ENCODE measurements at regions not wholly inside any gene's neighbourhood (a gene's known extent, or its start where the extent isn't known, plus 50 kb on each side); places are given as distances from the start of the nearest gene placed in this dataset.

DNA sequence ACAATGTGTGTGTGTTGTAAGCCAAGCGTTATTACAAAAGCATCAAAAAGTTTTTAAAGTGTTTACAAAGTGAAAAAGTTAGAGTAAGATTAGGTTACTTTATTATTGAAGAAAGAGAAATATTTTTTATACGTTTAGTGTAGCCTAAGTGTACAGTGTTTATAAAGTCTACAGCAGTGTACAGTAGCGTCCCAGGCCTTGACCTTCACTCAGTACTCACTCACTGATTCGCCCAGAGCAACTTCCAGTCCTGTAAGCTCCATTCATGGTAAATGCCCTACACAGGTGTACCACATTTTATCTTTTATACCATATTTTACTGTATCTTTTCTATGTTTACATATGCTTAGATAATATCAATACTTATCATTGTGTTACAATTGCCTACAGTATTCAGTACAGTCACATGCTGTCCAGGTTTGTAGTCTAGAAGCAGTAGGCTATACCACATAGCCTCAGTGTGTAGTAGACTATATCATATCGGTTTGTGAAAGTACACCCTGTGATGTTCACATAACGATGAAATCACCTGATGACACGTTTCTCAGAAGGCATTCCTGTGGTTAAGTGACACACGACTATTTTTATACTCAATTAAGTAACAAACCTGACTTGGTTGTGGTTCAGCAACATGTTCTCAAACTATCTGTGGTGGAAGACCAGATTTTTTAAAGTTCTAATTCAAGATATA is 152.0 kb upstream of the EDNRA start:
- H3K4me3 ChIP-seq (ENCODE audit: low read depth, low read length), result no peak overlapping the region
- no peak for DNase-seq (ENCODE audit: low read depth)

DNA sequence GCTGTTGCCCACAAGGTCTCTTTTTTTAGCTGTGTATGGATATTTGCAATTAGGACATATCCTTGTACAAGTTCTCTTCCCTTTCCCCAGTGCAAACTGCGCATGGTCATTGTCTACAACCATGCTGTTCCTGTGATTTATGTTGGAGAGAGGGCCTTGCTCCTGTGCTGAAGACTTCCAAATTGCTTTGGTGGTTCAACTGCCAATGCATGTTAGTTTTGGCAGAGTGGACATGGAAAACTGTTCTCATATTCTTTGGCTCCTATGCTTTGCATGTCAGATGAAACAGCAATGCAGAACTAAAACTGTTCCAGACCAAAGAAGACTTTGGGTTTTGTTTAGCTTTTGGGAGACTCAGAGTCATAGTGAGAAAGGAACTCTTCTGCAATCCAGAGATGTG is 148.8 kb upstream of the EDNRA start:
- DNase-seq (ENCODE audit: low read depth), result no peak
- H3K4me3 ChIP-seq (ENCODE audit: low read depth, low read length), result no peak overlapping the region
- TF ChIP-seq, protein P1, sequence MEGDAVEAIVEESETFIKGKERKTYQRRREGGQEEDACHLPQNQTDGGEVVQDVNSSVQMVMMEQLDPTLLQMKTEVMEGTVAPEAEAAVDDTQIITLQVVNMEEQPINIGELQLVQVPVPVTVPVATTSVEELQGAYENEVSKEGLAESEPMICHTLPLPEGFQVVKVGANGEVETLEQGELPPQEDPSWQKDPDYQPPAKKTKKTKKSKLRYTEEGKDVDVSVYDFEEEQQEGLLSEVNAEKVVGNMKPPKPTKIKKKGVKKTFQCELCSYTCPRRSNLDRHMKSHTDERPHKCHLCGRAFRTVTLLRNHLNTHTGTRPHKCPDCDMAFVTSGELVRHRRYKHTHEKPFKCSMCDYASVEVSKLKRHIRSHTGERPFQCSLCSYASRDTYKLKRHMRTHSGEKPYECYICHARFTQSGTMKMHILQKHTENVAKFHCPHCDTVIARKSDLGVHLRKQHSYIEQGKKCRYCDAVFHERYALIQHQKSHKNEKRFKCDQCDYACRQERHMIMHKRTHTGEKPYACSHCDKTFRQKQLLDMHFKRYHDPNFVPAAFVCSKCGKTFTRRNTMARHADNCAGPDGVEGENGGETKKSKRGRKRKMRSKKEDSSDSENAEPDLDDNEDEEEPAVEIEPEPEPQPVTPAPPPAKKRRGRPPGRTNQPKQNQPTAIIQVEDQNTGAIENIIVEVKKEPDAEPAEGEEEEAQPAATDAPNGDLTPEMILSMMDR (conservative IDR thresholded peaks at IDR 0.05; ENCODE audit: low read depth, low read length), result no peak

More for the DNA sequence above, 152.0 kb upstream of the EDNRA start:
- TF ChIP-seq, protein P1 (conservative IDR thresholded peaks at IDR 0.05; ENCODE audit: low read depth, low read length), result no peak

DNA sequence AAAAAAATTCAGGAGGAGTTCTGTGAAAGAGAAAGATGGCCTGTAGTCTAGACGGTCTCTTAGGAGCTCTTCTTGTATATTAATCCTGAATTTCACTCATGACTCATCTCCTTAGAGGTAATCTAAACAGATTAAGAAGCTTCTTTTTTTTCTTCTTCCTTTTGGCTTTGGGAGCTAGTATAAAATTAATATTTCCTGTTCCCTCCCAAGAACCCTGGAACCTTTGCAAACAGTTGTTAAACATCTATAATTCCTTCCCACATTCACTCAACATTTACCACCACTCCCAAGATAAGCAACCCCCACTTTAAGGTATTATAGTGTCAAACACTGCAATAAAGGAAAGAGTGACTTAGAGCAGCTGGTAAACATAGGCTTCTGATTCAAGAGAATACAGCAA is 146.4 kb upstream of the EDNRA start:
- TF ChIP-seq, protein P1 (conservative IDR thresholded peaks at IDR 0.05; ENCODE audit: low read depth, low read length), result no peak
- no peak overlapping the region for H3K4me3 ChIP-seq (ENCODE audit: low read depth, low read length)
- DNase-seq (ENCODE audit: low read depth), result no peak

DNA sequence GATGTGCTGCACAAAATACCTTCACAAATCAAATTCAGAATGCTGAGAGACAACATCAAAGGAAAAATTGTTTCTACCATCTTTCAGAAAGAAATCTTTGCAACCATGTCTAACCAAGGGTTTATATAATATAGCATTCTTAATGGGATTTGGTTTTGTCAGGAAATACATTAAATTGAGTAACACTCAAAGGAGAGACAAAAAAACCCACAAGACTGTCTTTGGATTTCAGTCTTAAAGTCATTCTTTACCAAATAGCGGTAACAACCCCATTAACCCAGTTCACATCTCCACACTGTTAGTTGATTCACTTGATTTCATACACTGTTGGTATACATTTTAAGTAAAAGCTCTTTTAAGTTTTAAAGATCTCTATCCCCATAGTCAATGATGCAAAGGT is 145.7 kb upstream of the EDNRA start:
- no peak overlapping the region for H3K4me3 ChIP-seq (ENCODE audit: low read depth, low read length)
- TF ChIP-seq, protein P1 (conservative IDR thresholded peaks at IDR 0.05; ENCODE audit: low read depth, low read length), result no peak
- DNase-seq (ENCODE audit: low read depth), result no peak

DNA sequence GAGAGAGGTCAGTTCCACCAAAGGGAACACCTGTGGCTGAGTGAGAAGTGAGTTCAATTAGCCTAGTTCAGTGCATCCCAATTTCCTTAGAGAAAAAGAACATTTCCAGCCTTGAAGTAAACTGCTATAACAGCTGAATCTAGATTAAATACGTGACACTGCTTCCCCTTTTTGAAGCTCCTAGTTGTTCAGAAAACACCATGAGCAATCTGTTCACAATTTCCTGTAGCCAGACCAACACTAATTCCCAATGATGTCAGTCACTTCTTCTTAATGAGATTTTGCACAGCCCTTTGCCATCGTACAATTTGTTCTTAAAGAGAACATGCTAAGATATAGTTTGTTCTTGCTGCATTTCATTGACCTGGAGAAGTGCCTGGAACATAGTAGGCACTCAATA is 144.6 kb upstream of the EDNRA start:
- TF ChIP-seq, protein P1 (conservative IDR thresholded peaks at IDR 0.05; ENCODE audit: low read depth, low read length), result no peak

DNA sequence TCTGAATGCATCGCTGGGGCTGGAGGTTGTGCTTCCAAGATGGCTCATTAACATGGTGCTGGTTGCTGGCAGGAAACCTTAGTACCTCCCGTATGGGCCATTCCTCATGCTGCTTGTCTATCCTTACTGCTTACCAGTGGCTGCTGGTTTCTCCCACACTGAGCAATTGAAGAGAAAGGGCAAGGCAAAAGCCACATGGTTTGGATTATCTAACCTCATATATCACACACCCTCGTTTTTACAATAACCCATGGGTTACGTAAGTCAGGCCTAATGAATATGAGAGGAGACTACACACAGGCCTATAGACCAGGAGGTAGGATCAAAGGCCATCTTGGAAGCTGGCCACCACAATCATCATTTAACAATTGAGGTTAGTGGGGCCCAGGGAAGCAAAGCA is 141.8 kb upstream of the EDNRA start:
- TF ChIP-seq, protein P1 (conservative IDR thresholded peaks at IDR 0.05; ENCODE audit: low read depth, low read length), result no peak
- no peak for DNase-seq (ENCODE audit: low read depth)
- no peak overlapping the region for H3K4me3 ChIP-seq (ENCODE audit: low read depth, low read length)

More for the DNA sequence above, 144.6 kb upstream of the EDNRA start:
- no peak overlapping the region for H3K4me3 ChIP-seq (ENCODE audit: low read depth, low read length)
- no peak for DNase-seq (ENCODE audit: low read depth)

DNA sequence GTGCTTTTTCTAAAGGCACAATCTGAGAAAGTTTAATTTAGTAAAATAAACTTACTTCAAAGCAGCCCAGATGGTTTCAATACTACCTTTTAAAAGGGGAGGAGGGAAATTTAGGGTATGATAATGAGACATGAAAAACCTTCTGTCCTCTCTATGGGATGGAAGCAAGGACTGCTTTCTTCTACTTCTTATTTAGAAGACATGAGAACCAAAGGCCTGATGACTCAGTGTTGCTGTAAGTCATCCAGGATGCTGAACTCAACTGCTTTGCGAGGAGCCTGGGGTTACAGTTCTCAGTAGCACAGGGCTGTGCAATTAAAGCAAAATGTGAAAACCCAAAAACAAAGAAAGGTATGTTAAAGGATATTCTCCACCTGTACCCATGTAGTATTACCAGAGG is 140.8 kb upstream of the EDNRA start:
- TF ChIP-seq, protein P1 (conservative IDR thresholded peaks at IDR 0.05; ENCODE audit: low read depth, low read length), result no peak
- H3K4me3 ChIP-seq (ENCODE audit: low read depth, low read length), result no peak overlapping the region
- DNase-seq (ENCODE audit: low read depth), result no peak
